Fibroblast of upper back skin (primary cell): ENCODE measurements at regions not wholly inside any gene's neighbourhood (a gene's known extent, or its start where the extent isn't known, plus 50 kb on each side); places are given as distances from the start of the nearest gene placed in this dataset.

Experiments
- DNase-seq: peaks from one replicate; pipeline ENCODE4 v3.0.0-alpha.2; 2013

DNA sequence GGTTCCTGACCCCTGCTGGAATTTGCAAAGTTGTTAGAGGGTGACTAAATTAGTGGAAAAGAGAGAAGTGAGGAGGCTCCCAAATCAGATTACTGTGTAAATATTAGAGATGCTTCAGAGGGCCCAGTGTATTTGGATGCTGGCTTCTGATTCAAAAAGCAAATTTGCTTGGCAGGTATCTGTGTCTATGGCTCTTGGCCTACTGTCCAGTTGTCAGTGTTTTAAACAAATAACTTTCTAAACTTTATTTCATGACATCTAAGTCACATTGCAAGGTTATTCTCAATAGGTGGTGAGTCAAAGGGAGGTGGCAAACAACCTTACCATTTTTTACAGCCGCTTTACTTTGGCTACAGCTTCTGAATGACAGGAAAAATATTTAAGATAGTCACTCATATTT, 720.1 kb downstream of the KCNA4 start:
- no peak for DNase-seq

DNA sequence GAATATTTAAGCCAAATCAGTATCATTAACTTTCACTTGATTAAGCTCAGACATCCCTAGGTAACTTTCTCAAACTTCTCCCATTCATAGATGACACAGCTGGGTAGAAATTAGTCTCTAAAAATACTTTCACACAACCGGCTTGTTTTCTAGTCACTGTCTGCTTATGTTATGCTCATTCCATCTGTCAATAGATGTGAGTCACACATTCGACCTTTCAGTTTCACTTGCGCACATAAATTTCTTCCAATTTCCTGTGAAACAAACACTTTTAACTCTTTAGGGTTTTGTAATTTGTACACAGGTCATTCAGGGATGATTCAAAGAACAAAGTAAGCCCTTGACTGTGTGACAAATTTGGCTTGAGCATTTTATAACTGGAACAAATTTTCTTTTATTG, 723.0 kb downstream of the KCNA4 start:
- DNase-seq, result peak; percentile 74

DNA sequence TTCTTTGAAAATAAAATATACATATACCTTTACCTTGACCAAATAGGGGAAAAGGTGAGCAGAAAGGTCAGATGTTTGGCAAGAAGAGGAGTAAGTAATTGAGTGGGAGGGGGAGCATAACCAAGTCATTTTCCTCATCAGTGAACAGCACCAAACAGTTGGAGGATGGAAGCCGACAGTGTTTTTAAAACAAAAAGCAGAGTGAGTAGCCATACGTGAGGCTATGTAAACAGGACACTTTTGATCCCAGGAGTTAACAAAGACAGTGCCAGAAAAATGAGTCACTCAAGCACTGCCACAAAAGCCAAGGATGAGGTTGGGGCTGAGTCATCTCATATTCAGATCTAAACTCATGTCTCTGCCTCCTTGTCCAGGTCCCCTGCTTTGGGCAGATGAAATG, 734.7 kb downstream of the KCNA4 start:
- DNase-seq, result peak; percentile 96

DNA sequence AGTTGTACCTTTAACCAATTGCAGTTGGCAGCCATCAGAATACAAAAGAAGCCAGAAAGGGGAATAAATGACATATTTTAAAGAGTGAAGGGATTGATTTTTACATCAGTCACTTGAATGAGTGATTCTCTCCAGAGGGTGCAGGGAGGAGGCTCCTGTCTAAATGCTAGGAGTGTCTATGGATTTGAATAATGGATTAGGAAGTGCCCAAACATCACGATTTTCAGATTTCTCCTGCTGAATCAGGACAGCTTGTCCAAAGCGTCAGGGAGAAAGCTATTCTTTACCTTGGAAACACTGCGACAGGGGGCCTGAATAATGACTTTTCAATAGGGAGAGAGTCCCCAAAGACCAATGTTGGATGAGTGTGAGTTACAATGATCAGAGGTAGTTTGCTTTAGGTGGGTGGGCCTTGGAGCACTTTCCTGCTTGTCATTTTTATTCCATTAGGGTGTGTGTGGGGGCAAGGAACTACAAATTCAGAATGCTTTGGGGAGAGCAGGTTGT, 735.5 kb downstream of the KCNA4 start:
- DNase-seq, result no peak

DNA sequence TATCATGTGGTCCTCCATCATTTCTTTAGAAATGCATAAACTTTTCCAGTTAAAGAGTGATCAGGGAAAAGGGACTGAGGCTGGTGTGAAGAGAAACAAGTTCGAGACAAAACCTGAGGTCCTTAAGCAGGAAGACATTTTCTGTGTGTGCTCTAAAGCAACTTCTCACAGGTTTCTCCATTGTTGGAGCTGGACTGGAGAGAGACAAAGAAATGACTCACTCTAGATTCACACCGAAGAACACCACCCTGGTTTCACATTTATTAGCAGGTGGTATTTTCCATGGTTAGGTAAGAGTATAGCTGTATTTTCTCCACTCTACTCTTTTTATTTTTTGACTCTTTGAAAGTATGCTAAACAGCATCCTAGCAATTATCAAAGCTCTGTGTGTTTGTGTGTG, 736.4 kb downstream of the KCNA4 start:
- peak; percentile 14 for DNase-seq

DNA sequence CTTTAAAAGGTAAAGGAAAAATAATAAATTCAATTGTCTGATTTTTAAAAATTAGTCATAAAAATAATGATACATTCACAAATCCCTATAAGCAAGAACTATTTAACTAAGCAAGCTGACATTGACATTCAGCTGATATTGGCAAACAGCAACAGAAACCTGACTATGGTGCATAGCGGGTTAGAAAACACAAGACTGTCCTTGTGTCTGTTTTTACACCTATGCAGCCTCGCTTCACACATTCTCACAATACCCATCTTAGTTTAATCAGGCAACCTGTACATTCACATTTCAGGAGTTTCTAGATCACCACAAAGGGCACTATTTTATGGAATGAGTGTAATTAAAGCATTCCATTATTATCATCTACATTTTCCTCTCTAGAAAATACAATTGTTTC, 737.1 kb downstream of the KCNA4 start:
- DNase-seq, result no peak

DNA sequence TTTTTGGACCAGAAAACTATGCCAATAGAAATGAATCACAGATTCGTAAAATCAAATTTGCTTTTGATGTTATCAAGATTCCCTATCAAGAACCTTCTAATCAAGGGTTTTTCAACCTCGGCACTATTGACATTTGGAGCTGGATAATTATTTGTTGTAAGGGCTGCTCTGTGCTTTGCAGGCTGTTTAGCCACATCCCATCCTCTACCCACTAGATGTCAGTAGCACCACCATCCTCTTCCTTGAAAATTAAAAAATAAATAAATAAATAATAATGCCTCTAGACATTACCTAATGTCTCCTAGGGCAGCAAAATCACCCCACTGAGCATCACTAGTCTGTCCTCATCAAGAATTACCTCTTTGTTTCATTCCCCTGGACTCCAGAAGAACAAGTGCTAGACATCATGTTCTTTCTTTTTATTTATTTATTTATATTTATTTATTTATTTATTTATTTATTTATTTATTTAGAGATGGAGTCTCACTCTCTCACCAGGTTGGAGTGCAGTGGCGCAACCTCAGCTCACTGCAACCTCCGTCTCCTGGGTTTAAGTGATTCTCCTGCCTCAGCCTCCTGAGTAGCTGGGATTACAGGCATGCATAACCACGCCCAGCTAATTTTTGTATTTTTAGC, 744.7 kb downstream of the KCNA4 start:
- peak; percentile 49 for DNase-seq

DNA sequence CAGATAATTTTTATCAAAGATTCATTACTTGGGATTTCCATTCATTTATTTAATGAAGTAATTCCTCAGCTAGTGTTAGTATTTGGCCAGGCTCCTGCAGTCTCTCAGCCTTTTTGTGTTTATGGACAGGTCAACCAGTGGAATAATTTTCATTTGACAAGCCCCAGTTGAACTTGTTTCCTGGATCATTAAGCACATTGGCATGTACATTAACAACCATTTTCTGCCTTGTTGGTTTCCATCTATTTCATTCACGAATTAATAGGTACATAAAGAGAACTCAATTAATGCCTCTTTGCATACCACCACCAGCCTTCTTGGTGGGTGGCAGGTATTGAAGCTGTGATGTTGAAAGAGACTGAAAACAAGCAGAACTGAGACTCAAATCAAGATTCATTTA, 745.2 kb downstream of the KCNA4 start:
- no peak for DNase-seq

DNA sequence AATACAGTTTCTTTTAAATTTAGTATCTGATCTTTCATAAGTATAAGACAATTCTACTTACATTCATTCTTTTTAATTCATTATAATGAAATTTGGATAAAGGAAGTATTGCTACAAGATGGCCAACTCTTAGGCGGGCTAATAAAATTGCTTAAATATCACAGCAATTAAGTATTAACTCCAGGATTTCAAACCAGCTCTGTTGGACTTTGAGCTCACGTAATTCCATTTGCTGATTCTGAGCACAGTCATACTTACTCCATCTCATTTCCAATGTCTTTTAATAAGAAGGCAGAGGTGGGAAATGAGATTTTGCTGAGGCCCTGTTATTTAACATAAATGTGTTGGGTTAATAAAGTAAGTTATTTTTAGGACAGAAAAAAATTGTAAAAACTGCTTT, 748.1 kb downstream of the KCNA4 start:
- no peak for DNase-seq

DNA sequence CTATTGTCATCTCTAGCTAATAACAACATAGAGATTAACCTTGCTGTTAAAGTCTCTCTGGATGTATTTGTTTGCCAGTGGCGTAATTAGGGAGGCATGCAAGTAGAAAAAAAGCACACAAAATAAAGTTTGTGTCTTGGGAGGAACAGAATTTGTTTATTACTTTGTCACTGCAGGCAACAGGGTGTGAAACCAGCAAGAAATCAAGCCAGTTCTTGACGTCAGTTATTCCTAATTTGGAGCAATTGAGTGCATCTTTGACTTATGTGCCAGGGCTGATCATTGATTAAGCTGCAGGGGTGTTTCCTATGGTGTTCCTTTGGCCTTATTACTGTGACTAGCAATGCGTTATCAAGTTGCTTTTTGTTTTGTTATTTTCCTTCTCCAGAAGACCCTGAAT, 751.0 kb downstream of the KCNA4 start:
- DNase-seq, result no peak

DNA sequence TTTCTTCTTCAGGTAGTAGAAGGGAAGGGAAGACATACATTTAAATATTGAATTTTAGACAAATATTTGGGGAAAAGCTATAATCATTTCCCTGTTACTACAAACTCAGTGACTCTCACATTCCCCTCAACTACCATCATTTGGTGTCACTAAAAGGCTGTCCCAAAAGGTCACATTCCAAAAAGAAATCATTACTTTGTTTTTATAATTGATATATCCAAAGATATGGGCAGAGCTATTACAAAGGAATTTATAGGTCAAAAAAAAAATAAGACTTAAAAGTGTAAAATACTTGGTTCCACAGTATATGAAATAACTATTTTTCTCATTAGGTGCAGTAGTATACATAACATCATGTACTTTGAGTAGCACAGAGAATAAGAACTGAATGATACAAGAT, 751.4 kb downstream of the KCNA4 start:
- DNase-seq, result no peak

DNA sequence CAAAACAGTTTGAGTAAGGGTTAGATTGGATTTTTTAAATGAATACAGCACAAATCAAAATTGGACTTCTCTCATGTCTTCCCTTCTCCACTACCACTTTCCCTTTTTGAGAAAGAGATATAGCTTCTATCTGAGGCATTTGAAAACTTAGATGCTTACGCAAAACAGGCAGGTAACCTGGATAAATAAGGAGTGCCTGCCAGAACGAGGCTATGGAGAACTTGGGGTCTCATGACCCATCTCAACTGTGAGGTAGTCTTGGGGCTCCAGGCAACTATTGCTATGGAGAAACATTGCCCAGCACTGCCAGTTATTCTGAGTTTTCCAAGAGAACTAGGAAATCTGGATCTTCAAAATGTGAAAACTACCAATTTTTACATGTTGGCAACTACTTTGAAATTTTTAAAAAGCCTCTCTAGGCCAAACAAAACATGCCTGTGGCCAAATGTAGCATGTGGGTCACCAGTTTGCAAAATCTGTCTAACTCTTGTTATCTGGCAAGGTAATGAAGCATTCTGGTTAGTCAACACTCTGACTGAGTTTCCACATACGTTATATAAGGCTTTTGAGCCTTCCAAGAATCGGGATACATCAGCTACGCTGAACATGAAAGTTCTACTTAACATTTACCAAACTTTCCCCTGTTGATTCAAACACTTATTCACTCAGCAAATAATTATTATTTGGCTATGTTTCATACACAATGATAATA, 752.7 kb downstream of the KCNA4 start:
- DNase-seq, result peak; percentile 40

DNA sequence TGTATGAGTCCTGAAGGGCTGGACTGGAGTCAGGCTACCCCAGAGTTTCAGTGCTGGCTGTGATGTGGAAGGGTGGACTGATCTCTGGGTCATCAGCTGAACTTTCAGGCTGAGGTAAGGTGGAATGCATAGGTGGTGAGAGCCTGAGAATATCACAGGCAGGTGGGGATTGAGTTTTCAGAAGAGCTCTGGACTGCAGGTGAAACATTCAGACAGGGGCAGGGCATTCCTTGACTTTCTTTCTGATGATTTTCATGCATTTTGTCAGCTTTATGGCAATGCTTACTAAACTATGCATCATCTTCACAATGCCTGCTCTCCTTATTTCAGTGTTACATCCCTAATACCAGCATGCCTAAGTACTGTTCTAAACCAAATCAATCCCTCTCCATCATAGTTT, 755.0 kb downstream of the KCNA4 start:
- DNase-seq, result no peak

DNA sequence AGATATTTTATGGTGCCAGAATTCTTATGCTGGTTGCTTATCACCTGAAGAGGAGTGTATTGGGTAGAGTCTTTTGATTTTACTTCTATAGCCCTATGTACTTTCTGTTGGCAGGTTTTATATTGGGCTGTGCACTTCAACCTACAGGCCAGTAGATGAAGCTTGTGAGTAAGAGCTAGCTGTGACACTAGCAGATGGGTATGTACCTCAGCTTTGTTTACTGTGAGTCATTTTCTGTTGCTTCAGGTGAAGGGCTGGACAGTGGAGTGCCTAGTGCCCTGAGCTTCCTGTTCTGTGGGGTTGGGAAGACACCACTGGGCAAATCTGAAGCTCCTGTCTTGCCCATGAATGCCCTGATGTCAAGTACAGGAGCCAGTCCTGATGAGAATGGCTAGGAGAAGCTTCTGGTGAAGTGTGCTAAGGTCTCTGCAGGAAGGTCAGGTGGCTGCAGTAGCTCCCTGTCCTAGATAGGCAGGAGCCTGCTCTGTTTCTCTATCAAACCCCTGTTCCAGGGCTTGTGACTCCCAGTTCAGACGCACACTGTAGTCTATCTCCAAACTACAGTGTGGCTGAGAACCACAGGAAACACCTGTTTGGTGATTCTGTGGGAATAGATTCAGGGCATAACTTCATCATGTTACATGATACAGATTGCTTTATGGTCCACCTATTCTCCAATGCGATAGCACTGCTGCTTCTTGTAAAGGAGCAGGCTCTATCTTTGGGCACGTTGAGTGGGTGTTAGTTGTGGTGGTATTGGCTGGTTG, 755.7 kb downstream of the KCNA4 start:
- peak; percentile 22 for DNase-seq

DNA sequence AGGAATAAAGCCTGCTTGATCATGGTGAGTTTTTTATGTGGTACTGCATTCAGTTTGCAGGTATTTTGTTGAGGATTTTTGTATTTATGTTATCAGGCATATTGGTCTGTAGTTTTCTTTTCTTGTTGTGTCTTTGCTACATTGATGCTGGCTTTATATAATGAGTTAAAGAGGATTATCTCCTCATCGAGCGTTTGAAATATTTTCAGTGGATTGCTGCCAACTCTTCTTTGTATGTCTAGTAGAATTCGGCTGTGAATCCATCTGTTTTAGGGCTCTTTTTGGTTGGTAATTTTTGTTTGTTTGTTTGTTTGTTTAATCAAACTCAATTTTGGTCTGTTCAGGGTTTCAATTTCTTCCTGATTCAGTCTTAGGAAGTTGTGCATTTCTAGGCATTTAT, 758.4 kb downstream of the KCNA4 start:
- DNase-seq, result no peak

DNA sequence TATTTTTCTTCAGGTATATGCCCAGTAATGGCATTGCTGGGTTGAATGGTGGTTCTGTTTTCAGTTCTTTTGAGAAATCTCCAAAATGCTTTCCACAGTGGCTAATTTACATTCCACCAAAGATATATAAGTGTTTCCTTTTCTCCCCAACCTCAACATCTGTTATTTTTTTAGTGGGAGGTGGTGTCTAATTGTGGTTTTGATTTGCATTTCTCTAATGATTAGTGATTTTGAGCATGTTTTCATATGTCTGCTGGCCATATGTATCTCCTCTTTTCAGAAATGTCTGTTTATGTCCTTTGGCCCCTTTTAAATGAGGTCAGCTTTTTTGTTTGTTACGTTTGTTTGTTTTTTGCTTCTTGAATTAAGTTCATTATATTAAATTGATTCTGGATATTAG, 760.2 kb downstream of the KCNA4 start:
- peak; percentile 48 for DNase-seq

DNA sequence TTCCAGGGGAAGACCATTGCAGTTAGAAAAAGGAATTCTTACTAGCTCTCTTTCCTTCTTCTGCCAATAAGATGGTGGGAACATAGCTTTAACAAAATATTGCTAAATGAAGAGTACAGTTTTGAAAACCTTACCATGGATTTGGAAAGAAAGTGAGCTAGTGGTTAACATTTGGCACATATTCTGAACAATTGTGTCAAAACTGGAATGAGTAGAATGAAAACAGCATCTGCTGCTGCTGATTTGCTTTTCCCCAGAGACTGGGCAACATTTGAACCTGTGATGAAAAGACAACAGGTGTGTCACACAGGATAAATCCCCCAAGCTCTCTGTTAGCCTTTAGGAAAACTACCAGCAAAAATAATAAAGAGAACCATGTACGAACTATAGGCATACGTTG, 761.4 kb downstream of the KCNA4 start:
- DNase-seq, result peak; percentile 13

DNA sequence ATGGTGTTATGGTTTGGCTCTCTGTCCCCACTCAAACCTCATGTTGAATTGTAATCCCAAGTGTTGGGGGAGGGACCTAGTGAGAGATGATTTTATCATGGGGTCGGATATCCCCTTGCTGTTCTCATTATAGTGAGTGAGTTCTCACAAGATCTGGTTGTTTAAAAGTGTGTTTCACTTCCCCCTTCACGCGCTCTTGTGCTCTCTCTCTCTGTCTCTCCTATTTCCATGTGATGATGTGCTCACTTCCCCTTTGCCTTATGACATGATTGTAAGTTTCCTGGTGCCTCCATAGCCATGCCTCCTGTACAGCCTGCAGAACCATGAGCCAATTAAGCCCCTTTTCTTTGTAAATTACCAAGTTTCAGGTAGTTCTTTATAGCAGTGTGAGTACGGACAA, 765.1 kb downstream of the KCNA4 start:
- DNase-seq, result no peak

DNA sequence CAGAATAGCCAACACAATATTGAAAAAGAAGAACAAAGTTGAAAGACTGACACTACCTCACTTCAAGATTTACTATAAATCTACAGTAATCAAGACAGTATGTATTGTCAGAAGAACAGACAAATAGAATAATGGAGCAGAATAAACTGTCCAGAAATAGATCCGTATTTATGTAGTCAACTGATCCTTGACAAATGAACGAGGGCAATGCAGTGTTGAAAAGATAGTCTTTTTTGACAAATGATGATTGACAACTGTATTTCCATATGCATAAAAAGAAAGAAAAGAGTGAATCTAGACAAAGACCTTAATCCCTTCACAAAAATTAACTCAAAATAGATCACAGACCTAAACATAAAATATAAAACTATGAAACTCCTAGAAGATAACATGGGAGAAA, 767.1 kb downstream of the KCNA4 start:
- no peak for DNase-seq

DNA sequence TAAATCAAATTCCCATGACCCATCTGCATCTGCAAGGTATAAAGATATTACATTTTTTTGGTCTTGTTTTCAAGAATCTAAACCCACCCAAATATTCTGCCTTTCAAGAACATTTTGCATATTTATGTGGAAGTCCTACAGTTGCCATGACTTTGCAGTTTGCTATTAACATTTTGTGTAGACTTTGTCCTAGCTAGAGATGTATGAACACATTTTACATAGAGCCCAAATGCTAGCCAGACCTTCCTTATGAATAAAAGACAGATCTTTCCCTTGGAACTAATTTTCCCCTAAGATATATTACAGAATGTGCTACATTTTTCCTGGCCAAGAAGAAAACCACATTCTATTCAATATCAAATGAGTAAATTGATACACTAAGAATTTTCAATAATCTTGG, 772.5 kb downstream of the KCNA4 start:
- DNase-seq, result no peak

DNA sequence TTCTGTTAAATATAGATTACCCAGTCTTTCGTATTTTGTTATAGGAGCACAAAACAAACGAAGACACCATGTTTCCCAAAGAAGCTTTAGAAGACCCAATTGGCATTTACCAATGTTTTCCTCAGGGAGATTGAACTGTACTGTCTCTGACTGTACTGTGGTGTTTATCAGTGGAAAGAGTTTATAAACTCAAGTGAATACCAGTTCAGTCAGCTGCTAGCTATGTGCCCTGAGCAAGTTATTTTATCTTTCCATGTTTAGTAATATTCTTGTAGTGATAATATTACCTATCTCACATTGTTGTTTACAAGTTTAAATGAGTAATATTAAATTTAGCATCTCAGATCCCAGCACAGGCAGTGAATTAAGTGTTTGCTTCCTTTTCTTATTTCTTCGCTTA, 773.2 kb downstream of the KCNA4 start:
- DNase-seq, result no peak

DNA sequence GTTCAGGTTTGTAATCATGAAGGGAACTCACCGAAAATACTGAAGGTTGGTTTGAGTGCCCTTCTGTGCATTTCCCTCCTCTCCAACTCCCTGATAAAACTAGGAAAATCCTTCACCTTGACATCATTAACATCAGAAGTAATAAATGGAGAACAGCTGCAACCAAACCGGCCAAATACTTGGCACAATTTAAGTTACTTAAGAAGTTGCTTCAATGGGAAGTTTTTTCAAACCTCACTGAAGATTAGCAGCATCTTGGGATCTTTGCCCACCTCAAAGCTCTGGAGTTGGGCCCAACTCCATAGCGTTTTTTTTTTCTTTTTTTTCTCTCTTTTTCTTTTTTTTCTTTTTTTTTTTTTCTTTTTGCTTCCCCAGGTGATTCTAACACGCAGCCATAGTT, 784.8 kb downstream of the KCNA4 start:
- DNase-seq, result peak; percentile 70

DNA sequence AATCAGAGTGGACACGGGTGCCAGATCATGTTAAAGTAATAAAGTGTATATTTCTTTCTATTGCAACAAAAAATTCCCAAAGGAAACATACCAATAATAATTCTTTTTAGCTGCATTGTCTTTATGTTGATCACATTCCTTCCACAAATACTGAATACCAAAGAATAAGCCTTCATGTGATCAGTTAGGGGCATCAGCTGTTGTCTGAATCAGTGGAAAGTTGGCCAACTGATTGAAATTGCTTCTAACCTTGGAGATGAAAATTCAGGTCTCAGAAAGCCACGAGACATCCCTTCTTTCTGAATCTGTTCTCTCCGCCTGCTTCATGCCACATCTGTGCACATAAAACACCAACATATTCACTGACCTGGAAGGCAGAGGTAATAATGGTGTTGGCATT, 785.2 kb downstream of the KCNA4 start:
- DNase-seq, result peak; percentile 32

DNA sequence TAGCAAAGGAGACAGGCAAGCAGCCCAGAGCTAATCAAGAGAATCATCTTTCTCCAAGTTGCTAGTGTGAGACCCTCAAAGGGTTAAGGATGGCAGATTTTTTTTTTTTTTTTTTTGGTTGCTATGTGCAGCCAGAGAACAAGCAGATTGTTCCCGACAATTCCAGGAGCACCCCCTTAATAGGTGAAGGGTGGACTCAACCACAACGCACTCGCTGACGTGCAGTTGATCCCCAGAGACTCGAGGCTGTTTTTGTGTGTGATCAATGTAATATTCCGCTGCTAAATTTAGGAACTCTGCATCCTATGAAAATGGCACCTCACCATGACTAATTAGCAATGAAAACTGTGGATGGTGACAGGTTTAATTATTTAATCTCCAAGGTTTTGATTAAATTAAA, 789.0 kb downstream of the KCNA4 start:
- DNase-seq, result peak; percentile 35
